HG02973 (cell line): ENCODE measurements at regions not wholly inside any gene's neighbourhood (a gene's known extent, or its start where the extent isn't known, plus 50 kb on each side); places are given as distances from the start of the nearest gene placed in this dataset.

ENCODE experiments used
- ATAC-seq: cut with Tn5 transposase; IDR thresholded peaks from one replicate; pipeline ENCODE4 v1.9.1; 2021; ENCODE audit warnings: moderate library complexity; ENCODE audit not compliant: unreplicated experiment

DNA sequence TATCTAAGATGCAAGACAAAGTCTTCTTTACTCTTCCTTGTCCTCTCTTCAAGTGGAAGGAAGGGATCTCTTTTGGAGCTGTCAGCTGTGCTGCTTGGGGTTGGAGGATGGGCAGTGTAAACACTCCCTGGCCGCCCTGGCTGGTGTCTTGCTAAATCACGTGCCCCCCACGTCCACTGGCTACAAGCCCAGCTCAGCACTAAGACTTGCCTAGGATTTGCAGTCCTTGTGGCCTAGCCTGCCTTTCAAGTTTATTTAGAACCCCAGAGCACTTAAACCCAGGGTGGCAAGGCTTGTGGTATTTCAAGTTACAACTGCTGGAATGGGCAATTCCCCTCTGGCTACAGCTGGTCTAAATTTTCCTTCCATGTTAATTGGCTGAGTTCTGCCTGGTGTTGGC, 272.4 kb upstream of the MYO3A start:
- no peak for ATAC-seq

DNA sequence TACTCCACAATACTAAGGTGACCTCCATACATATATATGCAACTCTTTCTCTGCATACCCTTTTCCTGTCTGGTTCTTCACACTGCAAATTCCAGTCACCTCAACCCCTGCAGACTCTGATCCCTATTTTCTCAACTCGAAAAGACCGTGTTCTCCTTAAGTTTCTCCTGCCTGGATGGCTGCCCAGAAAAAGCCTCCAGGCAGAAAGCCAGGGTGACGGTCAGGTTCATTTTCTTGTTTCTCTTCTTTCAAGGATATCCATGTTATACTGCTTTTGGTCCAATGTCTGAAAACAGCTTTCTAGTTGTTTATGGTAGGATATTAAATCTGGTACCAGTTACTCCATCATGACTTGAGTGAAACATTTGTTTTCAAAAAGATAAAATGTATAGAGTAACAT, 267.8 kb upstream of the MYO3A start:
- no peak for ATAC-seq

GRCh38 chr10:25675204-25675603, 258.8 kb upstream of the MYO3A start:
- no peak for ATAC-seq

DNA sequence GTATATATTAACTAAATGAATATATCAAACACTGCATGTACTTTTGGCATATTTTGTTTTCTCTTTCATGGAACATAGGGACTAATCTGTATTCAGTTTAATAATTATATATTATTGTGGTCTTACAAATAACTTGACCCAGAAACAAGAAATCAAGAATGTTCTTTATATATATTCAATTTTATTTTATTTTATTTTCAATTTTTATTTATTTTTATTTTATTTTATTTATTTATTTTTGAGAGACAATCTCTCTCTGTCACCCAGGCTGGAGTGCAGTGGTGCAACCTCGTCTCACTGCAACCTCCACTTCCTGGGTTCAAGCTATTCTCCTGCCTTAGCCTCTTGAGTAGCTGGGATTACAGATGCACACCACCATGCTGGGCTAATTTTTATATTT, 258.4 kb upstream of the MYO3A start:
- no peak for ATAC-seq

GRCh38 chr10:25678220-25678619, 255.8 kb upstream of the MYO3A start:
- no peak for ATAC-seq

GRCh38 chr10:25678666-25679065, 255.4 kb upstream of the MYO3A start:
- ATAC-seq, result no peak

DNA sequence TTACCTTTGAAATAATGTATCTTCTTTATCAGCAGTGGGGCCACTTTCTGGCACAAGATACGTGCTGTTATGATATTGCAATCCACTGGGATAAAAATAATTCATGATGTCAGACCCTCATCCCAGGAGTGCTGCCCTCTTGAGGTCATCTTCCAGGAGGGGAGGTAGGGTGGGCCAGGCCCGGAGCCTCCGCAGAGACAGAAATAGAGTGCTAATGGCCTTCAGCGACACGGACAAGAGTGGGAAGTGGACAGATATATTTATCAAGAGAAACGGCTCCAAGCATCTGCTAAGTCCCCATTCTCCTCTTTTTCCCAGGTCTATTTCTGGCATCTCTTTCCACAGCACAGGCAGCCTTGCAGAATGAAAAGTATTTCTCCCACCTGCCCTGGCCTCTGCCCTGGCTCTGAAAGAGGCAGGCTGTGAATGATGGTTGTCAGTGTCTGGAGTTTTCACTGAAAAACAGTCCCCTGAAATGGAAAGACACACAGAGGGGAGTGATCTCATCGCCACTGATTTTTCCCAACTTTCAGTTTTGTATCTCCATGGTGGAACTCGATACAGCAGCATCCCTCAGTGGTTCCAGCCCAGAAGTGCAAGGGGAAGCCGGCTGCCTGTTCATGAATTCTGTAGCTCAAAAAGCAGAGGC, 251.7 kb upstream of the MYO3A start:
- no peak for ATAC-seq

GRCh38 chr10:25683344-25683743, 250.7 kb upstream of the MYO3A start:
- ATAC-seq, result no peak

GRCh38 chr10:25687521-25687920, 246.5 kb upstream of the MYO3A start:
- no peak for ATAC-seq

DNA sequence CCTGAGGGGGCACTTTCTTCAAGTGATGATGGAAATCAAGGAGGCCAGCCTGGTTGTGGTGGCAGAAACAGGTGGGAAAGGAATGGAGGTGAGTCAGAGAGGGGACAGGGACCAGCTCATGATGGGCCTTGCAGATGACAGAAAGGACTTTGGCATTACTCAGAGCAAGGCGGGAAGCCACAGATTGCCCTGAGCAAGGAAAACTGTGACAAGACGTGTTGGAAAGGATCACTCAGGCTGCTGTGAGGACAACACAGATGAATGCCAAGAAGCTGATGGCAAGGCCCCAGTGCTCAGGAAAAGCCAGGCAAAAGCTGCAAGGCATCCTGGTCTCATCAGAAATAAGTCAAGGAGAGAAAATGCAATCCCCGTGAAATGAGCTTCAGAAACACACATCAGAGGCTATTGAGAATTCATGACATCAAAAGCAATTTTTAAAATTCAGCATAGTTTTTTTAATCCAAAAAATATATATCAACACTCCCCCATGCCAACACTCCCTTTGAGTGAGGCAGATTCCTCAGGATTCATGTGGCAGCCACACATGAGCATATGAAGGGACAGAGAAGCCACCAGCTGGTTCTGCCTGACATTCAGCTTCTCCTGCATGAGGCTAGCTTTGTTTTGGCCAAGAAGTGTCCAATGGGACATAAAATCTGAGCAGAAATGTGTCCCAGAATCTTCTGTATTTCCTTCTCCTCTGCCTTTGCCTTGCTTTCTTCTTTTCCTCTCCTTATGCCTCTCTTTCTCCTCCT, 244.5 kb upstream of the MYO3A start:
- ATAC-seq, result no peak

- no peak for ATAC-seq
These were observed 241.3 kb upstream of the MYO3A start for GRCh38 chr10:25692761-25693160.

- no peak for ATAC-seq
These were observed 239.7 kb upstream of the MYO3A start for GRCh38 chr10:25694206-25694933.

DNA sequence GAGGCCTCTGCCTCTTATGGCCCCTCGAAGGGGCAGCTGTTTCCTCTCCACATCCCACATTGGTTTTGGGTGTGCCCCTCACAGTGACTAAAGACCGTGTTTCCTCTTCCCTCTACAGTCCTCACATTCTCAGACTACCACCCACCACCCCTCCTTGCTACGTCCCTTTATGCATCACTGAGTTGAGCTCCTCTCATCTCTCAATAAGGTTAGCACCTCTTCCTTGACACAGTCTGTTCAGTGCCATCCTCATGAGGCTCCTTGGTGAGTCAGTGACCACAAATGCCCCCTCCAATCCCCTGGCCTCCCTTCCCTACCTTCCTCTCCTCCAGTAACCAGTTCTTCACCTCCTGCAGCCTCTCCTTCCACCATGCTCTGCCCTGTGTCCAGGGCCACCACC, 239.1 kb upstream of the MYO3A start:
- no peak for ATAC-seq

- ATAC-seq, result no peak
These were observed 238.4 kb upstream of the MYO3A start for GRCh38 chr10:25695586-25695985.

DNA sequence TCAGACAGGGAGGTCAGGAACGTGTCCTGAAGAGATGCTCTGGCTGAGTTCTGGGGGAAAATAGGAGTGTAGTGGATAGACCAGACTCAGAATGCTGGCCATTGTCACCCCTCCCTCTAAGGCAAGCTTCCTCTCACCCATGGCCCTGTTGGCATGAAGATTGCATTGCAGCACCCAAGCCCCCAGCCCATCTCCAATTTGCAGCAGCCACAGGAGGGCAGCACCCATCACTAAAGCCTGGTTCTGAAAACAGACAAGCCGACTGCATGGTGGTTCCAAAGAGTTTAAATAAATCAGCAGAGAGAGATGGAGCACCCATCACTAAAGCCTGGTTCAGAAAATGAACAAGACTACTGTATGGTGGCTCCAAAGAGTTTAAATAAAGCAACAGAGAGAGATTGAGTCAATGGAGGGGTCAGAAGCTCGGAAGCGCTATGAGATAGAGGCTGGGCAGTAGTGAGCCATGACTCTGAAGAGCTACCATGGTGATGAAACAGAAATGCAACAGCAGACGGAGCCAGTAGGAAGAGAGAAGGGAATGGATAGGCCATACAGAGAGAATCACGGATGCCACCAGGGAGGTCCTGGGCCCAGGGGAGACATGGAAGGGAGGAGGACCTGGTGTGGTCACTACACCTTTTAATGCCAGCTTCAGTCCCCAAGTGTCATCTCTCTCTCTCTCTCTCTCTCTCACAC, 237.9 kb upstream of the MYO3A start:
- no peak for ATAC-seq

DNA sequence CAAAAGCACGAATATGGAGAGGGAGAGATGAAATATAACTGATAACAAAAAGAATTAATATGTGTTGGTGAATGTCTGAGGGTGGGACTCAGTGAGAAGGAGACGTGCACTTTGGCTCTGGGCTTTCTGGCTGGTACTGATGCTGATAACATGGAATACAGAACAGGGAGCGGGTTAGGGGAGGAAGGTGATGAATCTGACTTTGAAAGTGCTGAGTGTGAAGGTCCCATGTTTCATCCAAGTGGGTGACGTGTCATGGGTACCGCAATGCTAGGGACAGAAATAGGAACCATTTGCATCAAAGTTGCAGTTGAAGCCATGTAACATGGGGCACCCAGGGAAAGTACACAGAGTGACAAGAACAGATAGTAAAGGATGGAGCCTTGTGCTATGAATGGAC, 236.6 kb upstream of the MYO3A start:
- ATAC-seq, result no peak

DNA sequence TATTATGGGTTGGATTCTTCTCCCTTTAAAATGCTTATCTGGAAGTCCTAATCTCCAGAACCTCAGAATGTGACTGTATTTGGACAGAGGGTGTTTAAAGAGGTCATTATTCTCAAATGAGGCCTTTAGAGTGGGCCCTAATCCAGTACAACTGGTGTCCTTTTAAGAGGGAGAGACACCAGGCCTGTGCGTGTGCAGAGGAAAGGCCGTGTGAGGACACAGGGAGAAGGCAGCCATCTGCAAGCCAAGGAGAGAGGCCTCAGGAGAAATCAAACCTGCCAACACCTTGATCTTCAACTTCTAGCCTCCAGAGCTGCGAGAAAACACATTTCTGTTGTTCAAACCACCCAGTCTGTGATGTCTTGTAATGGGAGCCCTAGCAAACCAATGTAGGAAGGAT, 235.4 kb upstream of the MYO3A start:
- no peak for ATAC-seq

DNA sequence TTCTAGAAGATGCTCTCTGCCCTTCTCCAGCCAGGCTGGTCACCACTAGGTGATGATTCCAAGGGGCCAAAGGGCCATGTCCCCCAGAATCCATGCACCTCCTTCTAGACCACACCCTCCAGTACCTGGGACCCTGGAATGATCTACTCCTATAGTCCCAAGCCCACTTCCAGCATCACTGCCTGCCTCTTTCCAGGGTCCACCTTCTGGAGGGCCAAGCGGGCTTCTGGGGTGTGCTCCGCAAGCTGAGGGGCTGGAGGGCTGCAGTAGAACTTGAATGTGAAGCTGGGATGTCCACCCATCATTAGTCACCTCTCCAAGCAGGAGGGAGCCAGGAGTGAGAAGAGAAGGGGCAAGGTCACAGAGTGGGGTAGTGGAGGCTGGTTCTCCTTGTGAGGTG, 234.4 kb upstream of the MYO3A start:
- ATAC-seq, result no peak

DNA sequence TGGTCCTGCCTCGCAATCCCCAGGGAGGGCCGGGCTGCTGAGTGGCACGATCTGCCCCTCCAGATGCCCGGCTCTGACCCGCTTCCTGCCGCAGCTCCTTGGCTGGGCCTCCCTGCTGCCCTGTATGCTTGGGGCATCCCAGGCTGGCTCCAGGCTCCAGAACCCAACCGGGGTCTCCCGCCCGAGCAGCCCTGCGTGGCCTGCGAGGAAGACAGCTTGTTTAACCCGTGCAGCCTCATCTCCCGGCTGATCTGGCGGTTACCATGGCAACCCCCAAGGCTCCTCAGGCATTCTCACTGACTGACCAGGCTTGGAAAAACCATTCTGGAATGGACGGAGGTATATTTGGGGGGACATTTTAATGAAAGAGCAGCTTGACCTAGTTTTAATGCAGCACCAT, 232.4 kb upstream of the MYO3A start:
- ATAC-seq, result no peak

- no peak for ATAC-seq
These were observed 229.4 kb upstream of the MYO3A start for GRCh38 chr10:25704622-25705021.

- ATAC-seq, result no peak
These were observed 226.5 kb upstream of the MYO3A start for GRCh38 chr10:25707572-25707971.
